HG03558 (cell line): ENCODE measurements at regions not wholly inside any gene's neighbourhood (a gene's known extent, or its start where the extent isn't known, plus 50 kb on each side); places are given as distances from the start of the nearest gene placed in this dataset.
A peak's percentile ranks its signal among the peaks of the same experiment; 100 is the strongest.

Experiments
- ATAC-seq: cut with Tn5 transposase; IDR thresholded peaks from one replicate; pipeline ENCODE4 v1.9.1; 2021; ENCODE audit warnings: moderate number of reproducible peaks; ENCODE audit not compliant: unreplicated experiment; ENCODE audit errors: extremely low read depth

DNA sequence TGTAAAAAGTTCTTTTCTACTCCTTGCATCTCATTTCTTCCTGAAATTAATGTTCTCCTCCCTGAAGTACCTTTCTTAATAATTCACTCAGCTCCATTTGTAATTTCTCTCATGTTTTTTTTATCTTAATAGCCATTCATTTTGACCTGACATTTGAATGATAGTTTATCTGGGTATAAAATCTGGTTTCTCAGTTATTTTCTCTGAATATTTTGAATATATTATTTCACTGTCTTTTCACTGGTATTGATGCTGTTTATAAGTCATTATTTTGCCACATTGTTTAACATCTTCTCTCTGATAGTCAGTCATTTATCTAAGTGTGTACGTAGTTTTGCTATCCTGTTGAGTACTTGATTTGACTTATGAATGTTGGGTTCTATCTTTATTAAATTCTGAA is 68.8 kb upstream of the ARHGAP18 start:
- no peak for ATAC-seq

- ATAC-seq, result no peak
Observed at GRCh38 chr6:129777371-129777770, 67.4 kb upstream of the ARHGAP18 start.

GRCh38 chr6:129776542-129777330 is 66.8 kb upstream of the ARHGAP18 start:
- ATAC-seq, result no peak

DNA sequence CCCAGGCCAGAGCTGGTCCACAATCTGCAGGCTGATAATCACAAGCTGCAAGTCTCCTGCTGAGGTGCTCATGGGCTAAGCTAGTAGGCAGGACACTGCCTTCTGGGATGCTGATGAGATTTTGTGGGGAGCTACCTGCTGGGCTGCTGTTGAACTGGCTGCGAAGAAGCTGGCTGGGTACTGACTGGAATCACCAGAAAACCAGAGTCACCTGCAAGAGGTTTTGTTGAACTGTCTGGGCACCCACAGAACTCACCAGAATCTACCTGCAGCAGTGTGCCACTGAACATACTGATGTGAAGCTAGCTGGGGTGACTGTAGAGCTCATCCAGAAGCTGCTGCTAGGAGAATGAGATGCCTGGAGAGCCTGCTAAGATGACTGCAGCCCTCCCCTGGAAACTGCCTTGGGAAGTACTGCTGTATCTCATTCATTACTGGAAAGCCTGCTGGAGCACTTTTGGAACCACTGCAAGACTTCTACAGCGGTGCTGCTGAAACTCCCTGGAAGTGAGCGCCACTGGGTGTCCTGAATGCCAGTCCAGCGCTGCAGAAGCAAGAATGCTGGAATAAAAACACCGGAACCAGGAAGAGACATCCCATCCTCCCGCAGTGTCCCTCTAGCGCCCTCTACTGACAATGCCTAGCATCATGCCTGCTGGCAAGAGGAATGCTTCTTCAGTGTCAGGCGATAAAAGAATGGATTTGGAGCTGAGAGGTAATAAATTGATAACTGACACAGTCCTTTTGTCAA is 64.9 kb upstream of the ARHGAP18 start:
- ATAC-seq, result no peak

DNA sequence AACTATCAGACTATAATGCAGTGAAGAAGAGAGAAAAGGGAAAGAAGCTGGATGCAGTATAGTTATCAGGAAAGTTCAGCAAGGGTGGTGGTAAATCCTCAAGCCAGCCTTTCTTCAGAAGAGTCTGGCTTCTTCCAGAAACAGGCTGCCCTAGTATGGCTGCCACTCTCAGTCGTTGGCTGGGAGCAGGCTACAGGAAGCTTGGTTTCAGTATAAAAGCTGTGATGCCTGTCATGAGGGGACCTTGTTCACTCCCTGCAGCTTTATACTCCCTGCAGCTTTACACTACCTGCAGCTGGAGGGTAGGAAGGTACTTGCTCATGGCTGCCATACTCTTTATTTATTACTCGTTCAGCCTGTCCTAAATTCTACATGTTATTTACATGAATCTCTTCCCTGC is 63.3 kb upstream of the ARHGAP18 start:
- no peak for ATAC-seq

DNA sequence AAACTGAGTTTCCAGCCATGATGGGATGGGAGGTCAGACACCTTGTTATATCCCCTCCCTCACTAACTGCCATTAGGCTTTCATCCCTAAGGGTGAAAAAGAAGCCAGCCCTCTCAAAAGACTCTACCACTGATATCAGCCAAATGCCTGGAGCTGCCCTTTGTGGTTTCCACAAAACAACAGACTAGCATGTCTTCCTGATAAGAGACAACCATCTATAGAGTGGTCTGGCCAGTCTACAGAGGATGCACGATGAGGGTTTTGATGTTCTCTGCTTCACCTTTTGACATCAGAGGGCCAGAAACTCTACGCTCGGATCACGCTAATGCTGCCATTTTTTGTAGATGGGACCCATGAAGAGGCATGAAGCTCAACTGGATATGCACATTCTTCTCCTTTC is 61.7 kb upstream of the ARHGAP18 start:
- no peak for ATAC-seq

DNA sequence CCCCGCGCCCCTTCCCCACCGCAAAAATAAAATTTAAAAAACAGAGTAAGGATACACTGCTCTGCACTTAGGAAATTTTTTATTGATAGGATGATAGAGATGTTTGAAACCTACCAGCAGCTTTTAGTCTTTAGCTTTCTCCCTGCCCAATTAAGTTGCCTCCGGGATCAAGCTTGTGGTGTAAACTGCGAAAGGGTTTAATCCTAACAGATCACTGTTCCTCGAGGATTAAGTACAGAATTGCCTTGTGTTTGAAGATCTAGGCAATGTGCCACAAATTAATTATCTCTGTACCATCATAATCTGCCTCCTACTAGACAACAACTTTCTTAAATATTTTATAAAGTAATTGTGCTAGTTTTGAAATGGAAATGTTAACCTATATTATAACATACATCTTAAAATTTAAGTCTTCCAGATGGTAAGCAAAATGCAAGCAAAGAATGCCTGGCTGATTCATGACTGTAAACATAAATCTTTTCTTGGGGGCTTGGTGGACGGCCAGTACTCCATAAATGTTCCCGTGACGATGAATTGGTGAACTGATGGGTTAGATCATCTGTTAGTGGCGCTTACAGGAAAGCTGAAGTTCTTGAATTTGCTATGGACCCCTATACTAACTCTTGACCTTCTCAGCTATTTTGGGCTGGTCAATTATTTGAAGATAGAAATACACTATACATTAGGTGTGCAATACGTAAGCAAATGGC is 58.0 kb upstream of the ARHGAP18 start:
- ATAC-seq, result no peak

- ATAC-seq, result peak; percentile 90
Observed at GRCh38 chr6:129766959-129767728, 57.2 kb upstream of the ARHGAP18 start.

DNA sequence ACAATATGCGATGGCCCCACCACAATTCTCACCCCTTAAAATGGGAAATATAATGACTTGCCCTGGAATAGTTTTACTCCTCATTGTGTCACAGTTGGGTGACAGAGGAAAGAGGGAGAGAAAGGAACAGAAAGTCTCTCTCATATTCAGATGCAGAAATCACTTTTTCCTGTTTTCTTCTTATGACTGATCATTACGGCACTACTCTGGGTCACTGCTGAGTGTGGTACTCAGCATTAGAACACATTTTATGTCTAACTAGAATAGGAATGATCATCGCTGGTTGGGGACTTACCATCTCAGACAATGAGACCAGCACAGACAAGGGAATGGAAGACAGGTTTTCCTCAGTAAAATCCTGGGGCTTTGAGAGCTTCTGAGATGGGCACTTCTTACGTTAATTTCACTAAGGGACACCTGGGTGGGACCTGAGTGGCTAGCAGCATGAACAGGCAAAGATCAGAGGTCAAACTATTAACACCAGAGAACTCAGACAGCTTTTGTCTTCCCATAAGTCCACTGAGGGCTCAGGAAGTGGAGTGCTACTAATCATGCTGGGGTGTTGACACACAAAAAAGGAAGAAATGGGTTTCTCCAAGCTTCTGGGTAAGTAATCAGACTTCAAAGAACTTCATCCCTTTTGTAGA is 54.9 kb upstream of the ARHGAP18 start:
- ATAC-seq, result no peak

DNA sequence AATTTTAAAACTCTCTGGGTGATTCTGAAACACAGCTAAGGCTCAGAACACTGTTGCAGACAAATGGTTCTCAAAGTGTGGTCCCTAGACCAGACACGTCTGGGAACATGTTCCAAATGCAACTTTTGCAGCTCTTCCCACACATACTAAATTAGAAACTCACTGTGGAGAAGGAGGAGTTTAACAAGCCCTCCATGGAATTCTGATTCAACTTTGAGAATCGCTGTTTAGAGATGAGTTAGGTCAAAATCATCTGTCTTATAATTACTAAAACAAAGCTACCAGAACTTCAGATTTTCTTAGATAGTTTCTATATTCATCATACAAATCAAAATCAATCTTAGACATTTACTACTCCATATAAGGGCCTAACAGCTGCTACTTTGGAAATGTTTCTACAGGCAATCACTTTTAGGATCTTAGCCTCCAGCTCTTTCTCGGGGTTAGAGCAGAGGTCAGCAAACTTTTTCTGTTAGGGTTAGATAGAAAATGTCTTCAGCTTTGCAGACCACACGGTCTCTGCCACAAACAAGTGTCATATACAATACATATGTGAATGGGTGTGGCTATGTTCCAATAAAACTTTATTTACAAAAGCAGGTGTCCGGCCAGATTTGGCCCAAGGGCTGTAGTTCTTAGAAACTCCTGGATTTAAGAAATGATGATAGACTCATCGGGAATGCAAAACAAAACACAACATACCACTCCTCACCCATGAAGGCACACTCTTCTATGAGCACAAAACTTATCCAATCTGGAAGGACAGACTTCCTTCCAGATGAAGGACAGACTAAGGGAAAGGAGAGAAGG is 50.0 kb upstream of the ARHGAP18 start:
- ATAC-seq, result no peak
